ENCODE measurements at regions not wholly inside any gene's neighbourhood (a gene's known extent, or its start where the extent isn't known, plus 50 kb on each side); places are given as distances from the start of the nearest gene placed in this dataset.

DNA sequence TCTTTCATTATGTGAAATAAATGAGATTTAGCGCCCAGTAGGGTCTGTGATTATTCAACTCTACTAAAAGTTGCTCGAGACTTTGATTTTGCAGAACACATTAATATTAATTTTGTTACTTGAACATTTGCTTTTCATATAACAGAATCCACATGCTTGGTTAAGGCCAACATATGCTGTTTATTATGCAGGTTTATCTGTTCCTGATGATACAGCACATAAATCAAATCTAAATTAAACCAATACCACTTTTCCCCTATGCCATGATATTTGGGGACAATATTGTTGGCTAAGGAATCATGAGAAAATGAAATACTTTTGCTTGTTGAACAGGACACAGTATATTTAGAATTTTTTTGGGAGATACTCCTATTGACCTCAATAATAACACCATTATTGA, 291.1 kb downstream of the USP25 start:
- DNase-seq = peak; percentile 25

DNA sequence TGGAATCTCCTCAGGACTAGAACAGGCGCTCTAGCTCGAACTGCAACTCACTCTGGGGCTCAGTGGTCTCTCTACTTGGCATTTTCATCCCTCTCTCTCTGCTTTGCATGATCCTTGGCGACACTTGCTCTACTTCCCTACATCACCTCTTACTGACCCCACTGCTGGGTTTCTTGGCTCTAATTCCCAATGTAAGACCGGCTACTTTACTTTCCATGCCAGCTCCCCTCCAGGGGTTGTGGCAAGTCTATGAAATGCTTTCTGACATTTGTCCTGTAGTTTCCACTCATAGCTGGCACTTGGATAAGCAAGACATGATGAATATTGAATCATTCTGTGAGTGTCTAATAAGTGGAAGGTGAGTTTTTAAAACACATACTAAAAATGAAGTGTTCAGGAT, 292.3 kb downstream of the USP25 start:
- no peak for DNase-seq

DNA sequence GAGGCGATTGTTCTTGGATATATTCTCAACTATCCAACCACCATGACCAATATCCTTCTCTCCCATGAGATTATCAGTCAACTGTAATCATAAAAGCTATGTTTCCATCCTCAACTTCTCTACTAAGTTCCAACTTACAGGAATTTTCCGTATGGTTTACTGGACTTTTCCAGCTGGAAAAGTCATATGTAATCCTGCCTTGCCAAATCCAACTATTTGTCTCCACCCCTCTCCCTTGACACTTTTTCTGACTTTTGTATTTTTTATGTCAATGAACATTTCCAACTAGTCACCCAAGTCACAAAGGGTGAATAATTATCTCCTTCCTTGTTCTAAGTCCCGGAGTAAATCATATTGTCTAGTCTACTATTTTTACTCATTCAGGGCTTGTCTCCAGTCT, 293.1 kb downstream of the USP25 start:
- no peak for DNase-seq

DNA sequence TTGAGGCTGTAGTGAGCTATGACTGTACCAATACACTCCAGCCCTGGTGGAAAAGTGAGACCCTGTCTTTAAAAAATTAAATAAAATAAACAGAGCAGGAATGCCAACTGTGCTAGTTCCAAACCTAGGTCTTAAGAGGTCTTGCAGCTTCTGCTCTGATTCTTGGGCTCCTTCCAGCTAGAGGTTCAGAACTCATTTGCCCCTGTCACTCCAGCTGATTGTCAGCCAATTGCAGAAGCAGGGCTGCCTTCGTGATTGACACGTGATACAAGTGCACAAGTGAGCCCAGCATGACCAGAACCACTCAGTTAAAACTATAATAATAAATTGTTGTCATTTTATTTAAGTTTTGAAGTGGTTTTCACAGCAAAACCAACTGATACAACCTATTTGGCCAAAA, 298.4 kb downstream of the USP25 start:
- no peak for DNase-seq

DNA sequence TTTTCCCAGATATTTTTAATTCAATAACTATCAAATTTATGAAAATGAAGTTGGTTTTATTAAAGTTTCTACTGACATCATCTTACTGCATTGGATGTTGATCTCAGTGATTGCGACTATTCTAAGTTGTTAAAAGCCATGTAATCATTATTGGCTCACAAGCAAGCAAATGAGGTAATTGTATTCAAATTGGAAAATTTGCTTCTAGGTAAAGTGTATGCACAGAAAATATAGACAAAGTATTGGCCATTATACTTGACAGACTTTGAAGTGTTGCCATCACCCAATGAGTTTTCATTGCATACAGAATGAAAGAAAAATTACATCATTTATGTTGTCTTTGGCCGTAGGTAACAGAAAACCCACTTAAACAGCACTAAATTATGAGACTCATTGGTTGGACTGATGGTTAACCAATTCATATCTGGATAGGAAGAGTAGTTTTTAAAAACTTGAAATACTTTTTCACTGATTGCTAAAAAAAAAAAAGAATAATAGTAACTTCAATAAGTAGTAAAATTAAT, 299.2 kb downstream of the USP25 start:
- DNase-seq = no peak

DNA sequence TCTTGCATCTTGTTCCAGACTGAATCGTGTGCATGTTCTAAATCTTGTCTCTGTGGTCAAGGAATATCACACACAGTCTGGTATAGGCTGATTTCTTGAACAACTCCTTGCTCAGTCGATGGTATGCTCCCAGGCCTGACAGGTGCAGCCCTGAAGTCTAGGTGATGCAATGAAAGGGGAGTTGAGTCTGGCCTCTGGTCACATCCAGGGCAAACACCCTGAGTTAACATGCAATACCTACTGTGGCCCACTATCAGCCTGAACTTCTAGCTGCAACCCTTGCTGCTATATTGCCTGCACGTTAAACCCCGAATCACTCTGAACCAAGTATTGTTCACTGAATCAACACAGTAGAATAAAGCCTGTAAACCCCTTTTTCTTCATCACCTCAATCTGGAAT, 303.4 kb downstream of the USP25 start:
- DNase-seq = no peak

DNA sequence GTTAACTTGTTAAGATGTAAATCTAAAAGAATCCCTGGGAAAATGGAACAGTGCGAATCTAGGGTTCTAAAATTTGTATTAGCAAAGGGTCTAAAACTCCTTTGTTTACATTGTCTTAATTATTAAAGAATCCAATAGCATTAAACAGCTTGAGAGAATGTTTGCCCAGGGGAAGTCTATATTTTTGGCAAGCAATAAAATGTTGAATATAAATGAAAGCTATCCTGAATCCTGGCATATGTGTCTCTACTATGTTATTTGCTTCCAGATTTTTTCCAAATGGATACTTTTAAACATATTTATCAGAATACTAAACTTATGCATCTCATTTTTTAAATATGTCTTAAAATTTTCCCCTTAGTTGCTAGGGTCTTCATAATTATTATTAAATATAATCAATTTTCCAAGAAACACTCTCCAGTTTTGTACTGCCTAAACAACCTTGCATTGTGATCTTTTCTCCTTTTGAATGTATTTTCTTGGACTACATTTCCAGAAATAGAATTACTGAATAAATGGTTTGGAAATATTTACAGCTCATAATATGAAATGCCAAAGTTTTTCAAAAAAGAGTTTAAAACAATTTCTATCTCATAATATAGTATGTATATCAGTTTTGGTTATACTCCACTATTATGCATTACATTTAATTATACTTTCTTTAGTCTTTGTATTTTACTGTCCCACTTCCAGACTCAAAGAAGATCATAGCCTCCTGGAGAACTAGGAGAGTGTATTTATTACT, 304.8 kb downstream of the USP25 start:
- DNase-seq = peak; percentile 26

DNA sequence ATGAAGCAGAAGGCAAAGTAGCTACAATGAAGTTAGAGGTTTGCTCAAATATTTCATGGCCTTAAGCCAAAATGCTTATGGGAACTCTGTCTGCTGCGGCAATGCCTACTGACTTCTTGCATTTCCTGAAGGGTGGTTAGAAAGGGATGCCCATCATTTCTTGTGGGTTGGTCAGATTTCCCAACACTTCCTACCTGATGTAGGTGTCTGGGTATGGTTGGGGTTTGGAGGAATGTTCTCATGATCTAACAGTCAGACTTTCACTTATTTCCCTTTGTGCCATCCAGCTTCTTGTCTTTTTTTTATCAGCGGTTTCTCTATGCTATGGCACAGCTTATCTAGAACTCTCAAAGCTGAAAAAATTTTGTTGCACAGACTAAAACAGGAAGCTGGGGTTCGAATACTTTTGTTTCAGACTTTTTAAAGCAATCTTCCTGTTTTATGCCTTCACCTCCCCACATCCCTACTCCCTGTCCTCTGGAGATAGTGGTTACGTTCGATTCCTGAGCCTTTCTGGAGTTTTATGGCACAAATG, 307.7 kb downstream of the USP25 start:
- no peak for DNase-seq

DNA sequence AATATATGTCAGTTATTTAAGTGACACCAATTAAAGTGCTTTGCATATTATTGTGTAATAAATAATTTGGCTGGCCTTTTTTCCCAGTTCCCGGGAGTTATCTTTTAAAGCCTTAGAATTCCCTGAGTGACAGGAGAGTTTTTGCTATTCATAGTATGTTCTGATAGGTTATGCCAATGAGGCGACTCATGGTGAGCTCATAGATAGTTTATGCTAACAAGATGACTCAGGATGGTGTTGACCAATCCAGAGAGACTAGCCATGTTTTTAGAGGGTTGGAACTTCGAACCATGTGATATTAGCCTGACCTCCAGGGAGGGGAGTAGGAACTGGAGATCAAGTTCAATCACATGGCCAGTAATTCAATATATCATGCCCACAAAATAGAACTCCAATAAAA, 310.8 kb downstream of the USP25 start:
- DNase-seq = no peak

DNA sequence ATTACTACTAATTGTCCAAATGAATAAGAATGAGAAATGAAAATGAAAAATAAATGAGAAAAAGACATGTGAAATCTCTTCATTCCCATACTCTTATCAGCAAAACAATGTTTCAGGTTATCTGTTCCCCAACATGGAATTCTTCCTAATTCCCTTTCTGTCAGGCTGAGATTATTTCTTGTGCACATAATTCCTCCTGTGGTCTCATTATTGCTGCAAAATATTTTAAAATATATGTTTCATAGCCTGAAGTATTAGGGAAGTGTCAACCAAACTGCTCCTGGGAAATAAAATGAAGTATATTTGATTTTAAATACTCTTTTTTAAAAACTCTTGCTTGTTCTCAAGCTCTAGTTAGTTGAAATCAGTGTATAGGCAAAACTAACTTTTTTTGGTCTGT, 314.9 kb downstream of the USP25 start:
- no peak for DNase-seq

DNA sequence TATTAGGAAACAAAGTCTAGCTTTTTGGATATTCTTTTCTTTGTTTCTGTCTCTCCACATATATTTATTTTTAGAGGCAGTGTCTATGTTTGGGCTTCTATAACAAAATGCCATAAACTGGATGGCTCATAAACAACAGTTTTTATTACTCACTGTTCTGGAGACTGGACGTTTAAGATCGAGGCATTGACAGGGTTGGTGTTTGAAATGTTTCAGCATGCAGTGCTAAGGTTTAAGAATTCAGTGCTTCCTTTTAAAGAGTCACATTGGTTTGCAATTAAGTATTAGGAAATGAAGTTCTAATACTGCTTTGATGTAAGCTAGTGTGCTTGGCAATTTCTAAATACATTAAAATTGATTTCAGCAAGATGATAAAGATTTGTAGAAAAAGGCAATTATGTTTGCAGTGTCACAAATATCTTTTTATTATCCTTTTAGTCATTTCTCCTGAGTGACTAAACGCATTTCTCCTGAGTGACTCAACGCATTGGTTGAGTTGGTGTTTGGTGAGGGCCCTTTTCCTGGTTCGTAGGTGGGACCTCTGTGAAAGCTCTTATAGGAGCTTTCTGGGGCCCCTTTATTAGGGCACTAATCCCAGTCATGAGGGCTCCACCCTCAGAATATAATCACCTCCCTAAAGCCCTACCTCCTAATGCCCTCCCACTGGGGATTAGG, 317.0 kb downstream of the USP25 start:
- DNase-seq = no peak

DNA sequence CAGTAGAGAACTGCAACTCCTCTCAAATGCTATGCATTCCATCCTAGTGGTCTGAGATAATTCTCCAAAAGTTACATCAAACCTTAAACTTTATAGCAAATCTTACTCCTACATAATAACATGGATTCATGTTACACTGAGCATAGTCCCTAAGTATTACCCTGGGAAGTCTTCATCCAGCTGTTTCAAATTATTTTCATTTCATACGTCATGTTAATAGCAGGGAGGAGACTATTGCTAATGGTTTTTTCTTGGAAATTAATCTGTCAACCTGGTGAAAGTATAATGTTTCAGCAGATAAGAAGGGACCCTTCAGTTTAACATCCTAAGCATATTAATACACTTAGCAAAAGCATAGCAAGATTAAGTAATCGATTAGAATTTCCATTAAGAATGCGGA, 318.1 kb downstream of the USP25 start:
- DNase-seq = peak; percentile 72

DNA sequence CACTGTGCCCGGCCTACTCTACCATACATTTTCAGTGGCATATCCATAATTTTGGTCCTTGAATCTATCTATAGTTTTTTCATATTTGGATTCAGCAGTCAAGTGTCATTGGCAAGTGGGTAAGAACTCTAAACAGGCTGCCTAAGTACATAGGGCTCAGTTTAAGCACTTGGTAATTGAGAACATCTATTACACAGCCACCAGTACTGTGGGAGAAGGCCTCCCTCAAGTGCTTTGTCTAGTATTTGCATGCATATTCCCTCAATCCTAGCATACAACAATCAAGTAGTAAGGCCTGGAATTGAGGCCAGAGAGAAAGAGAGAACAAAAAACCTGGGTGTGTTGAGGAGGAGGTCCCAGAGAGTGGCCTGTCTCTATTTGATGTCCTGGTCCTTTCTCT, 325.2 kb downstream of the USP25 start:
- DNase-seq = no peak

DNA sequence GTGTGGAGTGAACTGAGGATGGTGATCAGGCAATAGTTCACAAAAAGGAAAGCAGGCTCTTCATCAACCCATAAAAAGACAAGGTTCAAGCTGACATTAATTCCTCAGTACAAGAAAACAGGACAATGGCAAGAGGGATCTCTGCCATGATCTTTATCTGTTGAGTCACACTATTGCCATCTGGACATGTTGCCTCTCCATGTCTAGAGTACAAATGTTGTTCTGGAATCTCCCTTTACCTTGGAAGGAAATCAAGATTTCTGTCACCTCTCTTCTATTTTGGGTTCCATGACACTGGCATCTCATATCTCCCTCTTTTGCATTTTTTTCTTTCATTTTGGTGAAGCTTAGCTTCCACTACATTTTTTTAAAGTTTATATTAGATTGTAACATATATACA, 329.1 kb downstream of the USP25 start:
- DNase-seq = no peak

DNA sequence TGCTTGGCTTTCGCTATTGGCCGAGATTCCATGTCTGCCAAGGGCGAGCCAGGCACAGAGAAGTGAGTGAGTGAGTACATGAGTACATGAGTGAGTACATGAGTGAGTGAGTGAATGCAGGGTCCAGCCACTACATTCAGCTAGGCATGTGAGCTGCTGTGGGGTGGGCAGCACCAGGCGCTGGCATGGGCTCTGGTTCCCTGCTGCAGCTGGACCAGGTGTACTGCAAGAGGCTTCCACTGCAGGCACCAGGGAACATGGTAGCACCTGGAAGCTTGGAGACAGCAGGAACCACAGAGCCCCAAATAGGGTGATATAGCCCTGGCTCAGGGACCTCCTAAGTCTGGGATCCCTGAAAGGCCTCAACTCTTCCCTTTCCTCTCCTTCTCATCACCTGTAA, 330.2 kb downstream of the USP25 start:
- DNase-seq = no peak

DNA sequence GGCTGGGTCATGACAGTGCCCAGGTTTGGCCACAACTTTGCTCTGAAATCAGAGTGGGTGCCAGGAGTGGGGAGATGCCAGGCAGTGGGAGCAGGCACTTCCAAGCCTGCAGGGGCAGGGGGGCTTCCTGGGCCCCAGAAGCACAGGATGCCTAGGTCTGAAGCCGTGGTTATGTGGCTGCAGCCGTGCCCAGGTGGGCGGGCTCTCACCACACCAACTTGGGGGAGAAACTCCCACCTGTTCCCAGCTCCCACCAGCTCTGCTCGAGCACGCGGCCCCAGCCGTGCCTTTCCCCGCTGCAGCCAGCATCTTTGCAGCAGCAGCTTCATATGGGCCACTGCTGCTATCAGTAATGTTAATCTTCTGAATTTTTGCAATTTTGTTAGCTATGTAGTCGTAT, 331.4 kb downstream of the USP25 start:
- DNase-seq = no peak

DNA sequence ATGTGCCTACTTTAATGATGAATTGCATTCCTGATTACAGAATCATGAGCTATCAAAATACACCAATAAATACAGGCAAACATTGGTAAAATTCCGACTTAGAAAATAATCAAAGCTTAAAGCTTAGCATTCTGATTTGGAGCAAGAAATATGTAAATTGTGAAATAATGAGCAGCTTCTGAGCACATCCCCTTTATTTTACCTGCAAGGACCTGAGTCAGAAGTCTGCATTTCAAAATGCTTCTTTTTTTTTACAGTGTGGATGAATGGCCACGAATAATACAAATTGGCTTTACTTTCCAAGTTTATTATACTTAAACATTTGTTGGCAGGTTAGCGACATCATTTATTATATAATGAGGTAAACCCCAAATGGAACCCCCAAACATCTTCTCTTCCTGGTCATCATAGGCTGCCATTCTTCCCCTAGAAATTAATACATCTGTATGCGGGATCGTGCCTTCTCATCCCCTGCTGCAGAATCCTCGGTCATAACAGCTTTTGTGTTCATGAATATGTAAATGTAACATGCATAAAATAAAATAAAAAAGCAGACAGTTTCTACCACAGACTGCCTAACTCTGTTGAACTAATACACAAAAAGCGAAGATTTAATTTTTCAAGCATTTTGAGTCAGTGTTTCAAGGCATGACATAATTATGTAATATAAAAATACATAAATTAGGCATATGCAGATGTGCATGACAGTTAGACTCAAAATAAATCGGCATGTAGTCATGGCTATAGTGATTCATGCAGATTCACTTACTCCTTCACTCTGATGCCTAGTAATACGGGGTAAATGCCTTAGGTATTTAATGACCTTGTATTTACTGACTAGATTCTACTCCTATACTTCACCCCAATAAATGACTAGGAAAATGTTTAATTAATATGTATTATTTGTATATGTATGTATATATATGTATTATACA, 339.7 kb downstream of the USP25 start:
- no peak for DNase-seq

DNA sequence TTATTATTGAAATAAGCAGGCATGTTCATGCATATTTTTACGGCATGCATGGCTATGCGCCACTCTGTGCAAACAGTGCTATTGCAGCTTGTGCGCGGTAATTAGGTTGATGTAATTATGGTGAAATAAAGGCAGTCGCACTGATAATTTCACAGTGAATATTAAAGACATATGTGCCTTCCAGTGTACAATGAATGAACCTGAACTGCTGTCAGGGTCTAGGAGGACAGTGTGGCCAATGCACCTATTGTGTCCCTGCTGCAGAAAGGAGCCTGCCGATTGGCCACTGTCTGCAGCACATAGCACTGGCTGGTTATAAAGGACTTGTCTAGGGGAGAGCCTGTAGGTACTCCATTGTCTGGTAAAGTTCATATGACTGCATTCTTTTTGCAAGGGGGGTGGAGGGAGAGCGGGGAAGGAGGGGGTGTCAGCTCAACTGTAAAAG, 340.4 kb downstream of the USP25 start:
- peak; percentile 44 for DNase-seq

DNA sequence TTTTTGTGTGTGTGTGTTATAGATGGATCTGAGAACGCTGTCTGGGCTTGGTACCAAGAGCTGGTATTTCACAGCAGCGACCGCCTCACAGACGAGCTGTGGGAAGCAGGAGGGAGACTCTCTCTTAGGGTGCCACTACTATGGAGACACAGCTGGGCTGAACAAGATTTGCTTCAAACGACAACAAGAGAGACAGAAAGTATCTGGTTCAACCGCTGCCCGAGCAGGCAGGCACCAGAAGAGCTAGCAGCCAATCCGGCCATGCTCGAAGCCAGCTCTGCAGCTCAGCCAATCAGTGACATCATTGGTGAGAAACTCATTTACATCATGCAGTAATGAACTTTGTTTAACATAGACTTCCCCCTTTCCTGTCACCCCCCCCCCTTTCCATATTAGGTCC, 341.3 kb downstream of the USP25 start:
- peak; percentile 64 for DNase-seq

DNA sequence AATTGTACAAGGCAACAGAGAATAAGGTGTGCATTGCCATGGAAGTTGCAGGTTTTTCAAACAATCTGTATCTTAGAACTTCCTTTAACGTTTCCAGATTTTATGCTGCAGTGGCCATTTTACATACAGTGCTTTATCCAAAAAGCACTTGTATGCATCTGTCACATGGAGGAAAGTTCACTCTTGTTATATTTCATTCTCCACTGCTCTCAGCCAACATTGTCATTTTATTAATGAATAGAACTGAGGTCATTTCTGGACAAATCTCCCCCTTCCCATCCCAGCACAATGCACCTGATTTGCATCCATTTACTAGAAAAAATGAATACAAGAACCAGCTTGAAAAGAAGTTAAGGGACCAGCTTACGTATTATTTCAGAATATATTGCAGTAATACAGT, 342.0 kb downstream of the USP25 start:
- DNase-seq = peak; percentile 39

DNA sequence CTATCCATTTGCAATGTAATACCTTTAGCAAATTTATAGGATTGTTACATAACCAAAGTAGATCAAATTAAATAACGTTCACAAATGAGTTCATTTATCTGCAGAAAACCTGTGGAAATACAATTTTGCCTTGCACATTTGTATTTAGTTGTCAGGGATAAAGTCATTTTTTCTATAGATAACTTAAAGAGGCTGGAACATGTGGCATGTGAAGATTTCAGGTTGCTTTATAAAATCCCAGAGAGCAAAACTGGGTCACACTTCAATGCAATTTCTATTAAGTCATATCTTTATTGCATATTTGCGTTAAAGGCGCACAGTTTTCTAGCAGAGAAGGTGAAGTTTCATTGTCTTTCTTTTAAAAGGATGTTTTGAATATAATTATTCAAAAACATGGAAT, 342.4 kb downstream of the USP25 start:
- peak; percentile 30 for DNase-seq

DNA sequence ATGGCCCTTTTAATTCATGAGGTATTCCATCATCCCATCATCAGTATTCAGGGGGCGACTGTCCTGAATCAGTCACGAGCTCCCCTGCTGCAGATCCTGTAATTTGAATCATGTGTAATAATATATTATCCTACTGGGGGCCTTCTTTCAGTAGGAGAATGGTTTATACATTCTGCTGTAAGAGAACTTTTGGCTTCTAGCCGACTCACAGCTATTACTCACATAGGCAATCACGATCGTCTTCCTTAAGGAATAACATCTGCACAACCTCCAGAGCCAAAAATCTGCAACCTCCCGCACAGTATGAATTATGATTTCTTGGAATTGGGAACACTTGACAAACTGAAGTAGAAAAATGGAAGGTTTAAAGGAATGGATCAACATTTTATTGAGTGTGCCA, 343.0 kb downstream of the USP25 start:
- DNase-seq = peak; percentile 85

DNA sequence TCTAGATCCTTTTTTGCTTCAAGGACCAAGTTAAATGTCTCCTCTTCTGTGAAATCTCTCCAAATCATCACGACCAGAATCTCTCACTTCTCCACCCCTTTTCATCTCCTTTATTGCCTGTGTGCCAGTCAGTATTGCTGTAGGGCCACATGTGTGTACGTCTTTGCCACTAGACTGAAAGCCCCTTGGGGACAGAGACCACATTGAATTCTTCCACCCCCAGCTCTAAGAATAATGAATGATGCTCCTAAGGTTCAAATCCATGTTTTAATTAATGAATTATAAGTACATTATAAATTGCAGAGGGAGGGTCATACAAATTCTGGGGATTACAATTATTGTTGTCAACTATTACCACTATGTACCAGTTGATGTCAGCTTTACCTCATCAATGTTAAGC, 343.8 kb downstream of the USP25 start:
- DNase-seq = no peak

Data from eye (tissue), 1 donor.